Keratinocyte (primary cell): ENCODE measurements at regions not wholly inside any gene's neighbourhood (a gene's known extent, or its start where the extent isn't known, plus 50 kb on each side); places are given as distances from the start of the nearest gene placed in this dataset.

Source experiments
- DNase-seq: peaks from one replicate; pipeline ENCODE4 v3.0.0-alpha.2; 2011; ENCODE audit warnings: low read depth, missing footprints, low spot score
- FAIRE-seq: peaks from 2 replicates; lab custom pipeline; 2011; peaks lifted over from hg19 to GRCh38; lab: Jason Lieb, UNC
- H2AFZ ChIP-seq: 2 replicates; pipeline ENCODE4 v1.6.0; 2012; ENCODE audit warnings: low read length, control low read depth, inconsistent platforms; ENCODE audit not compliant: control insufficient read depth
- H3K27ac ChIP-seq: 2 replicates; pipeline ENCODE4 v1.5.1; 2011; ENCODE audit warnings: low read length; ENCODE audit not compliant: control insufficient read depth, insufficient read depth
- H3K27me3 ChIP-seq: 3 replicates; pipeline ENCODE4 v1.6.0; 2011; ENCODE audit warnings: low read length; ENCODE audit not compliant: control insufficient read depth, insufficient read depth; ENCODE audit errors: extremely low read depth
- H3K36me3 ChIP-seq, 2 experiments: 2 replicates in 1 of 2; 3 replicates in 1 of 2; pipeline ENCODE4 v1.5.1; 2011; ENCODE audit warnings: low read length in 2 of 2, mild to moderate bottlenecking in 1 of 2; ENCODE audit not compliant: control insufficient read depth in 2 of 2, insufficient read depth in 2 of 2; ENCODE audit errors: extremely low read depth in 1 of 2
- H3K4me1 ChIP-seq: 3 replicates; pipeline ENCODE4 v1.5.1; 2011; ENCODE audit warnings: low read length; ENCODE audit not compliant: control insufficient read depth, insufficient read depth; ENCODE audit errors: extremely low read depth
- H3K4me2 ChIP-seq: 3 replicates; pipeline ENCODE4 v1.6.0; 2011; ENCODE audit warnings: low read depth, low read length; ENCODE audit not compliant: control insufficient read depth, insufficient read depth; ENCODE audit errors: extremely low read depth
- H3K4me3 ChIP-seq, 3 experiments: fragments of 200-600 bp in 1 of 3; sonication (generic) in 1 of 3; 2 replicates in 2 of 3; 3 replicates in 1 of 3; pipeline ENCODE4 v1.5.1; 2011 to 2016; ENCODE audit warnings: low read length in 3 of 3, mild to moderate bottlenecking in 3 of 3, control low read depth in 2 of 3, inconsistent platforms in 1 of 3, low read depth in 1 of 3, mixed read lengths in 1 of 3, mixed run types in 1 of 3, moderate library complexity in 1 of 3; ENCODE audit not compliant: control insufficient read depth in 2 of 3, insufficient read depth in 2 of 3; ENCODE audit errors: extremely low read depth in 1 of 3
- H3K79me2 ChIP-seq: 2 replicates; pipeline ENCODE4 v1.6.0; 2012; ENCODE audit warnings: low read length; ENCODE audit not compliant: control insufficient read depth, insufficient read depth
- H3K9ac ChIP-seq: 3 replicates; pipeline ENCODE4 v1.6.0; 2011; ENCODE audit warnings: low read length; ENCODE audit not compliant: control insufficient read depth, insufficient read depth; ENCODE audit errors: extremely low read depth
- H3K9me1 ChIP-seq: 3 replicates; pipeline ENCODE4 v1.6.0; 2011; ENCODE audit warnings: low read length; ENCODE audit not compliant: control insufficient read depth, insufficient read depth; ENCODE audit errors: extremely low read depth
- H3K9me3 ChIP-seq: 2 replicates; pipeline ENCODE4 v1.5.1; 2012; ENCODE audit warnings: low read depth, low read length; ENCODE audit not compliant: control insufficient read depth
- H4K20me1 ChIP-seq: 3 replicates; pipeline ENCODE4 v1.6.0; 2011; ENCODE audit warnings: low read length; ENCODE audit not compliant: control insufficient read depth, insufficient read depth; ENCODE audit errors: extremely low read depth
- EZH2 ChIP-seq: IDR thresholded peaks from one replicate; pipeline ENCODE4 v1.6.1; 2012; ENCODE audit warnings: inconsistent platforms, mild to moderate bottlenecking, low read length, moderate library complexity
- dilution Hi-C: fragments of 300-500 bp; cut with MboI; formaldehyde crosslinking; loops from one replicate; pipeline ENCODE4 v1.7.0; 2020; ENCODE audit warnings: low sequenced_read_pairs; ENCODE audit not compliant: extremely low pct_ligation_motif_present
- TF ChIP-seq, protein P1 (sequence below), 3 experiments: IDR thresholded peaks in 1 of 3; conservative IDR thresholded peaks in 1 of 3; optimal IDR thresholded peaks in 1 of 3; 2 replicates in 2 of 3; 3 replicates in 1 of 3; pipeline versions ENCODE3 to v1.5.1; 2011; ENCODE audit warnings: low read length in 3 of 3, mild to moderate bottlenecking in 3 of 3, moderate library complexity in 2 of 3, control low read depth in 1 of 3, inconsistent platforms in 1 of 3; ENCODE audit not compliant: insufficient read depth in 2 of 3; ENCODE audit errors: extremely low read depth in 1 of 3

DNA sequence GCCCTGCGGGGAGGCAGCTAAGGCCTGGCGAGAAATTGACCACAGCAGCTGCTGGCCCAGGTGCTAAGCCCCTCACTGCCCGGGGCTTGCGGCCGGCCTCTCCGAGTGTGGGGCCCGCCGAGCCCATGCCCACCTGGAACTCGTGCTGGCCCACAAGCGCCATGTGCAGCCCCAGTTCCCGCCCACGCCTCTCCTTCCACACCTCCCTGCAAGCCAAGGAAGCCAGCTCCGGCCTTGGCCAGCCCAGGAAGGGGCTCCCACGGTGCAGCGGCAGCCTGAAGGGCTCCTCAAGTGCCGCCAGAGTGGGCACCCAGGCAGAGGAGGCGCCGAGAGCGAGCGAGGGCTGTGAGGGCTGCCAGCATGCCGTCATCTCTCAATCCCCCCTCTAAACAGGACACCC, 304.6 kb upstream of the FAM98A start:
- FAIRE-seq (no peak), DNase-seq (no peak)
- dilution Hi-C loops, result no loop called here
- no peaks in the 10 kb centered on the region for H3K27me3 ChIP-seq
- no peaks in the 10 kb centered on the region for H4K20me1 ChIP-seq
- no peak overlapping the region for H2AFZ ChIP-seq
- no peak overlapping the region for H3K27ac ChIP-seq
- no peaks in the 10 kb centered on the region for H3K4me1 ChIP-seq
- H3K79me2 ChIP-seq, result no peaks in the 10 kb centered on the region
- H3K36me3 ChIP-seq, result no peaks in the 10 kb centered on the region
- no peak overlapping the region for H3K4me2 ChIP-seq
- H3K4me3 ChIP-seq, result no peak overlapping the region
- H3K9ac ChIP-seq, result no peak overlapping the region
- TF ChIP-seq, protein P1, sequence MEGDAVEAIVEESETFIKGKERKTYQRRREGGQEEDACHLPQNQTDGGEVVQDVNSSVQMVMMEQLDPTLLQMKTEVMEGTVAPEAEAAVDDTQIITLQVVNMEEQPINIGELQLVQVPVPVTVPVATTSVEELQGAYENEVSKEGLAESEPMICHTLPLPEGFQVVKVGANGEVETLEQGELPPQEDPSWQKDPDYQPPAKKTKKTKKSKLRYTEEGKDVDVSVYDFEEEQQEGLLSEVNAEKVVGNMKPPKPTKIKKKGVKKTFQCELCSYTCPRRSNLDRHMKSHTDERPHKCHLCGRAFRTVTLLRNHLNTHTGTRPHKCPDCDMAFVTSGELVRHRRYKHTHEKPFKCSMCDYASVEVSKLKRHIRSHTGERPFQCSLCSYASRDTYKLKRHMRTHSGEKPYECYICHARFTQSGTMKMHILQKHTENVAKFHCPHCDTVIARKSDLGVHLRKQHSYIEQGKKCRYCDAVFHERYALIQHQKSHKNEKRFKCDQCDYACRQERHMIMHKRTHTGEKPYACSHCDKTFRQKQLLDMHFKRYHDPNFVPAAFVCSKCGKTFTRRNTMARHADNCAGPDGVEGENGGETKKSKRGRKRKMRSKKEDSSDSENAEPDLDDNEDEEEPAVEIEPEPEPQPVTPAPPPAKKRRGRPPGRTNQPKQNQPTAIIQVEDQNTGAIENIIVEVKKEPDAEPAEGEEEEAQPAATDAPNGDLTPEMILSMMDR (optimal IDR thresholded peaks at IDR 0.05 in 1 of 3, IDR thresholded peaks at IDR 0.05 in 1 of 3, conservative IDR thresholded peaks at IDR 0.05 in 1 of 3; ENCODE audit: extremely low read depth in 1 of 3, insufficient read depth in 2 of 3, low read length in 3 of 3), result no peak
- no peak for TF ChIP-seq EZH2
- H3K9me1 ChIP-seq, result no peaks in the 10 kb centered on the region
- no peaks in the 10 kb centered on the region for H3K9me3 ChIP-seq

DNA sequence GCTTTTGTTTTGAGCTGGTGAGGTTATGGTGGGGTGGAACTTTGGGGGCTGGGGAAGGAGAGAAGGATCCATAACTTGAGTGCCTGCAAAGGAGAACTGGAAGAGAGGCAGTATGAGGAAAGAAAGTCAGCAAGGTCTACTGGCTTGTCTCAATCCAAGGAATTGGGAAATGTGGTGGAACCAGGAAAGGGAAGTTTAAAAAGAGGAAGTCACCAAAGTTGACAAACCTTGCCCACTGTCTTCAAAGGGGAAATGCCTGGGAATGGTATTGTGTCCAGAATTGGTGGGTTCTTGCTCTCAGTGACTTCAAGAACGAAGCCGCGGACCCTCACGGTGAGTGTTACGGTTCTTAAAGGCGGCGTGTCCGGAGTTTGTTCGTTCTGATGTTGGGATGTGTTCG, 304.1 kb upstream of the FAM98A start:
- H3K9me1 ChIP-seq, result no peaks in the 10 kb centered on the region
- H3K4me2 ChIP-seq, result no peak overlapping the region
- no peaks in the 10 kb centered on the region for H3K4me1 ChIP-seq
- no peaks in the 10 kb centered on the region for H3K79me2 ChIP-seq
- no peaks in the 10 kb centered on the region for H3K27me3 ChIP-seq
- H4K20me1 ChIP-seq, result no peaks in the 10 kb centered on the region
- H2AFZ ChIP-seq, result no peak overlapping the region
- FAIRE-seq, result no peak
- dilution Hi-C loops, result no loop called here
- no peak overlapping the region for H3K27ac ChIP-seq
- no peak overlapping the region for H3K9ac ChIP-seq
- no peaks in the 10 kb centered on the region for H3K9me3 ChIP-seq
- no peak for DNase-seq
- TF ChIP-seq EZH2, result no peak
- TF ChIP-seq, protein P1 (optimal IDR thresholded peaks at IDR 0.05 in 1 of 3, IDR thresholded peaks at IDR 0.05 in 1 of 3, conservative IDR thresholded peaks at IDR 0.05 in 1 of 3; ENCODE audit: extremely low read depth in 1 of 3, insufficient read depth in 2 of 3, low read length in 3 of 3), result no peak
- H3K36me3 ChIP-seq, result no peaks in the 10 kb centered on the region
- H3K4me3 ChIP-seq, result no peak overlapping the region
